Aorta (tissue), 5 donors: ENCODE measurements at regions not wholly inside any gene's neighbourhood (a gene's known extent, or its start where the extent isn't known, plus 50 kb on each side); places are given as distances from the start of the nearest gene placed in this dataset.
"Not testable (repeated sequence)": the region's sequence is repeated elsewhere in the genome, so short reads cannot be mapped to it uniquely, and the experiment has no call there.

Experiments used
- ATAC-seq: fragments of 200-7000 bp; cut with Tn5 transposase; one replicate; pipeline ENCODE4 v1.9.1; 2022; ENCODE audit warnings: moderate library complexity; ENCODE audit not compliant: low FRiP score
- DNase-seq, 2 donors: peaks; one replicate each; pipeline ENCODE4 v3.0.0-alpha.2; 2020
- H3K27ac ChIP-seq, 2 donors: one replicate each; pipeline ENCODE4 v1.5.1; 2013; ENCODE audit warnings: low read length in 2 of 2, mild to moderate bottlenecking in 2 of 2, moderate library complexity in 2 of 2, control low read depth in 1 of 2, inconsistent platforms in 1 of 2, low read depth in 1 of 2
- H3K27me3 ChIP-seq, 2 donors: one replicate each; pipeline ENCODE4 v1.6.1; 2013; ENCODE audit warnings: control low read depth in 1 of 2, low read length in 1 of 2, mild to moderate bottlenecking in 1 of 2, moderate library complexity in 1 of 2; ENCODE audit not compliant: insufficient read depth in 2 of 2, control insufficient read depth in 1 of 2
- H3K36me3 ChIP-seq, 2 donors: one replicate each; pipeline ENCODE4 v1.6.1; 2013; ENCODE audit warnings: control low read depth in 1 of 2, low read length in 1 of 2, mild to moderate bottlenecking in 1 of 2; ENCODE audit not compliant: insufficient read depth in 2 of 2, control insufficient read depth in 1 of 2
- H3K4me1 ChIP-seq, 2 donors: one replicate each; pipeline ENCODE4 v1.6.1; 2013; ENCODE audit warnings: low read length in 2 of 2, control low read depth in 1 of 2, mild to moderate bottlenecking in 1 of 2, moderate library complexity in 1 of 2; ENCODE audit not compliant: insufficient read depth in 2 of 2, control insufficient read depth in 1 of 2
- H3K4me3 ChIP-seq, 2 donors: one replicate each; pipeline ENCODE4 v1.5.1; 2013; ENCODE audit warnings: low read length in 2 of 2, control low read depth in 1 of 2, mild to moderate bottlenecking in 1 of 2
- H3K9me3 ChIP-seq: one replicate; pipeline ENCODE4 v1.6.1; 2013; ENCODE audit warnings: mild to moderate bottlenecking, low read length; ENCODE audit not compliant: control insufficient read depth
- WGBS, 2 donors: extraction: QIAGEN DNeasy Blood & Tissue Kit; methylation state at CpG; one replicate each; pipeline ENCODE4 v1.1.7; 2013; 5-methylcytosine and 5-hydroxymethylcytosine counted together
- intact Hi-C, 2 donors: fragments of 100-400 bp; cut with DNase I; formaldehyde crosslinking; loops; one replicate each; pipeline versions ENCODE4 v1.14.2 to v1.15.0; 2022
- donor health status: healthy with polysubstance abuse.
- donor health status: Bipolar disorder and iron deficiency.
- donor health status: DM: no; HTN: no; CAD: no.
- donor health status: DM: no; HTN: no; CAD: no.
- donor health status: DM: yes; HTN: yes; CAD: no.

DNA sequence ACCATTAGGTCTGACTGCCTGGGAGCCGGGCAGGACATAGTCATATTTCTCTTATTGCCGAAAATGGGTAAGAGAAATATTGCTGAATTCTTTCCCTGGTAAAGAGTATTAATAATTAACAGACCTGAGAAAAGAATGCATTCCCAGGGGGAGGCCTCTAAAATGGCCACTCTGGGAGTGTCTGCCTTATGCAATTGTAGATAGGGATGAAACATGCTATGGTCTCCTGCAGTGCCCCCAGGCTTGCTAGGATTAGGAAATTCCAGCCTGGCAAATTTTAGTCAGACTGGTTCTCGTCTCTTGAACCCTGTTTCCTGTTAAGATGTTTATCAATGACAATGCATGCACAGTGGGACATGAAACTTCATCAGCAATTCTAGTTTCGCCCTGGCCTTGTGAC lies 975.7 kb downstream of the TBC1D32 start:
- WGBS, 2 donors = 76 to 82% methylated on average over 4 of the region's 4 CpGs
- DNase-seq, H3K27me3 ChIP-seq, ATAC-seq, H3K4me1 ChIP-seq, H3K9me3 ChIP-seq, H3K36me3 ChIP-seq, H3K27ac ChIP-seq, H3K4me3 ChIP-seq, intact Hi-C loops: not testable (repeated sequence)

DNA sequence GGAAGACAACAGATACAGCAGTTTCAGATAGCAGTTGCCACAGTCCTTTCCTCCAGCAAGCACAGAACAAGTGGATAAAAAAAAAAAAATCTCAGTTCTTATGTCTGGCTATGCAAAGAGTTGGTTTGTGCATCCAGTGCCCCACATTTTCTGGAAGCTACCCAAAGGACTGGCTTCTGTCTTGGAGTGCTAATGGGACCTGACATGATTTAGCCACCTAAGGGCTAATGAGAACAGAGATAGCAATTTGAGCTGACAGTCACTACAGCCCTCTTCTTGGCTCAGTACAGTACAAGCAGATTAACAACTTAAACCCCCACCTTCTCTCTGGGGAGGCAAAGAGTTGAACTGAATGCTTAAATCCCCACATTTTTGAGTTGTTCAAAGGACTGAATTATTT lies 976.8 kb downstream of the TBC1D32 start:
- Histone ChIP-seq H3K27ac (no peak overlapping the region), H3K9me3 (peaks cover 1% of the 10 kb centered on the region), H3K27me3 (no peaks in the 10 kb centered on the region), H3K4me3 (no peak overlapping the region), H3K4me1 (peaks cover 0 to 1% of the 10 kb centered on the region in 2 donors), H3K36me3 (no peaks in the 10 kb centered on the region)
- intact Hi-C loops = no loop called here
- ATAC-seq (no peak), DNase-seq (no peak)

DNA sequence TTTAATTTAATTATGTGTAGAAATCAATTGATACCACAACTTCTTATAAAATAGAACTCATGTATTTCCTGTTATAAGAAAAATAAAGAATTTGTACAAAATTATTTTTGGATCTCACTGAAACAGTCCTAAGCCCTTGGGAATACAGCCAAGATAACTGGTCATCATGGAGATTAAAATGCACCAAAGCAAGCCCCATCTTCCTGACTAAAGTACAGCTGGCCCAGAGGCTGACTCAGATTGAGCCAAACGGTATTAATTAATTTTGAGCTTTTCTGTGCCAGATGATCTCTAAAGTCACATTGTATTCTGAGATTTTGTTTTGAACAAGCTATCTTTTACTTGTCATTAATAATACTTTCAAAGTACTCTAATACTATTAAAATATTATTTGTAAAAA lies 978.5 kb downstream of the TBC1D32 start:
- H3K4me1 ChIP-seq = peaks cover 0 to 1% of the 10 kb centered on the region in 2 donors
- no peak for ATAC-seq
- WGBS, 2 donors = 54 to 56% methylated on average over 1 of the region's 1 CpG
- no peaks in the 10 kb centered on the region for H3K36me3 ChIP-seq
- no peak overlapping the region for H3K4me3 ChIP-seq
- H3K27me3 ChIP-seq = no peaks in the 10 kb centered on the region
- DNase-seq = no peak
- H3K27ac ChIP-seq = no peak overlapping the region
- intact Hi-C loops = no loop called here
- H3K9me3 ChIP-seq = peaks cover 1% of the 10 kb centered on the region

DNA sequence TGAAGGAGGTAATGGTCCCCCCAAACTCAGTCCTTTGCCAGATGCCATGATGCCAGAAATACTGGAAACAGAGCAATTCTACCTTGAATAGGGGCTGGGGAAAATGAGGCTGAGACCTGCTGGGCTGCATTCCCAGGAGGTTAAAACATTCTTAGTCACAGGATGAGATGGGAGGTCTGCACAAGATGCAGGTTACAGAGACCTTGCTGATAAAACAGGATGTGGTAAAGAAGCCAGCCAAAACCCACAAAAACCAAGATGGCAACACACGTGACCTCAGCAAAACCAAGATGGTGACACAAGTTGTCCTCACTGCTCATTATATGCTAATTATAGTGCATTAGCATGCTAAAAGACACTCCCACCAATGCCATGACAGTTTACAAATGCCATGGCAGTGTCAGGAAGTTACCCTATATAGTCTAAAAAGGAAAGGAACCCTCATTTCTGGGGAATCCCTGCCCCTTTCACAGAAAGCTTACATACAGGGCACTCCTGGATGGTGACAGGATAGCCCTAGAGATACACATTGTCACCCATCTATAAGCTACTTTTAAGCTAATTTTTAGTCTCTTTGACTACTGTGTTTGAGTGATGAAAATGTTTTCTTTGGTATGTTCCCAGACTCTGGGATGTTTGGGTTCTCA lies 979.7 kb downstream of the TBC1D32 start:
- Histone ChIP-seq H3K9me3 (peaks cover 1% of the 10 kb centered on the region), H3K36me3 (no peaks in the 10 kb centered on the region), H3K4me3 (no peak overlapping the region), H3K27me3 (no peaks in the 10 kb centered on the region), H3K27ac (no peak overlapping the region), H3K4me1 (peaks cover 0 to 1% of the 10 kb centered on the region in 2 donors)
- intact Hi-C loops = no loop called here
- ATAC-seq = no peak
- WGBS, 2 donors = 84 to 85% methylated on average over 1 of the region's 1 CpG
- no peak for DNase-seq

DNA sequence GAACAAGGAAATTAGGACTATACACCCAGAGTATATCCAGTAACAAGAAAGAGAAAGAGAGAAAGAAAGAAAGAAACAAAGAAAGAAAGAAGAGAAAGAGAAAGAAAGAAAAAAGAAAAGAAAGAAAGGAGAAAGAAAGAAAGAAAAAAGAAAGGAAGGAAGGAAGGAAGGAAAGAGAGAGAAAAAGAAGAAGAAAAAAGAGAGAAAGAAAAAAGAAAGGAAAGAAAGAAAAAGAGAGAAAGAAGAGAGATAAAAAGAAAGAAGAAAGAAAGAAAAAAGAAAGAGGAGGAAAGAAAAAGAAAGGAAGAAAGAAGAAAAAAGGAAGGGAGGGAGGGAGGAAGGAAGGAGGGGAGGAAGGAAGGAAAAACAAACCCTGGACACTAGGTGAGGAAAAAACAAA lies 981.8 kb downstream of the TBC1D32 start:
- intact Hi-C loops = no loop called here
- ATAC-seq (no peak), DNase-seq (no peak)
- Histone ChIP-seq H3K36me3 (no peaks in the 10 kb centered on the region), H3K27ac (no peak overlapping the region), H3K4me1 (no peaks in the 10 kb centered on the region), H3K27me3 (no peaks in the 10 kb centered on the region), H3K9me3 (peaks cover 1% of the 10 kb centered on the region), H3K4me3 (no peak overlapping the region)

DNA sequence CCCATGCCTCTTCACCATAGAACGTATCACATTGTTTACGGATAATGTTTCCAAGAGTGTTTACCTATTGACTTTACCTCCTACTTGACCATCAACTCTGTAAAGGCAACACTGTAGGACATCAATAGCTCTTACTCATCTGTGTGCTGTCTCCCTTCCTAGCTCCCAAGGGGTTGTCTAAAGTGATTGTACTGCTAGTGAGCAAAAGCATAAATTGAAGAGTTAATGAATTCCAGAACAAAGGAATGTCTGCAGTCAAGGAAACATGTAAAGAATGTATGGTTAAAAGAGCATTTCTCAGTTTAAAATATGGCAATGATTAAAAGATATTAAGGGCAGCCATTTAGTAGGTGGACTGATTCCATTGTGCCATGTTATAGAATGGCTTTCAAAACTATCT lies 985.4 kb downstream of the TBC1D32 start:
- Histone ChIP-seq H3K27me3 (no peaks in the 10 kb centered on the region), H3K27ac (no peak overlapping the region), H3K36me3 (no peaks in the 10 kb centered on the region), H3K4me3 (no peak overlapping the region), H3K9me3 (no peaks in the 10 kb centered on the region), H3K4me1 (no peaks in the 10 kb centered on the region)
- WGBS, 2 donors = 76 to 80% methylated on average over 2 of the region's 2 CpGs
- intact Hi-C loops = no loop called here
- DNase-seq = no peak
- no peak for ATAC-seq

GRCh38 chr6:120328521-120328920 lies 979.0 kb upstream of the MAN1A1 start:
- Histone ChIP-seq H3K27ac (no peak overlapping the region), H3K27me3 (no peaks in the 10 kb centered on the region), H3K4me3 (no peak overlapping the region), H3K4me1 (no peaks in the 10 kb centered on the region), H3K9me3 (no peaks in the 10 kb centered on the region), H3K36me3 (no peaks in the 10 kb centered on the region)
- WGBS, 2 donors = 75 to 90% methylated on average over 1 of the region's 1 CpG
- no peak for ATAC-seq
- intact Hi-C loops = no loop called here
- DNase-seq = no peak

GRCh38 chr6:120320481-120321162 lies 971.1 kb upstream of the MAN1A1 start:
- H3K27ac ChIP-seq = no peak overlapping the region
- no peaks in the 10 kb centered on the region for H3K9me3 ChIP-seq
- no peak overlapping the region for H3K4me3 ChIP-seq
- intact Hi-C loops = no loop called here
- DNase-seq (no peak), ATAC-seq (no peak)
- WGBS, 2 donors = 30 to 38% methylated on average over 2 of the region's 2 CpGs
- H3K27me3 ChIP-seq = no peaks in the 10 kb centered on the region
- no peaks in the 10 kb centered on the region for H3K4me1 ChIP-seq
- no peaks in the 10 kb centered on the region for H3K36me3 ChIP-seq

DNA sequence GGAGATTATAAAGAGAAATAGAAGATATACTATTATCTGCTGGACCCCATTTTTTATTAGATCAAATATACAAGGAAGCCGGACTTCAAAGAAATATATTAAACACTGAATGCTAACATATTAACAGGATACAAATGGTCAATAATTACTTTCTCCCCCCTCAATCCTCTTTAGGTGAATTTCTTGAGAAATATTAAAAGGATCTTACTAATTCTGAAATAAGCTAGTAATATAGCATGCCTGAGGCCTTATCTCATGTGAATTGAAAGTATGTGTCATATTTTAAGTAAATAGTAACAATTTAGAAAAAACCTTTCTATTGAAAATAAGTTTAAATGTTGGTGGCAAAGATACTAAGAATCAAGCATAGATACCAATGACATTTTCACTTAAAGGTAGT lies 954.7 kb upstream of the MAN1A1 start:
- ATAC-seq = no peak

More for the DNA sequence above, 954.7 kb upstream of the MAN1A1 start:
- DNase-seq = no peak
- Histone ChIP-seq H3K9me3 (no peaks in the 10 kb centered on the region), H3K4me3 (no peak overlapping the region), H3K27ac (no peak overlapping the region), H3K27me3 (no peaks in the 10 kb centered on the region), H3K36me3 (no peaks in the 10 kb centered on the region), H3K4me1 (no peaks in the 10 kb centered on the region)
- 85 to 94% methylated on average over 1 of the region's 1 CpG for WGBS, 2 donors
- intact Hi-C loops = no loop called here
